ENCODE measurements at regions not wholly inside any gene's neighbourhood (a gene's known extent, or its start where the extent isn't known, plus 50 kb on each side); places are given as distances from the start of the nearest gene placed in this dataset.

DNA sequence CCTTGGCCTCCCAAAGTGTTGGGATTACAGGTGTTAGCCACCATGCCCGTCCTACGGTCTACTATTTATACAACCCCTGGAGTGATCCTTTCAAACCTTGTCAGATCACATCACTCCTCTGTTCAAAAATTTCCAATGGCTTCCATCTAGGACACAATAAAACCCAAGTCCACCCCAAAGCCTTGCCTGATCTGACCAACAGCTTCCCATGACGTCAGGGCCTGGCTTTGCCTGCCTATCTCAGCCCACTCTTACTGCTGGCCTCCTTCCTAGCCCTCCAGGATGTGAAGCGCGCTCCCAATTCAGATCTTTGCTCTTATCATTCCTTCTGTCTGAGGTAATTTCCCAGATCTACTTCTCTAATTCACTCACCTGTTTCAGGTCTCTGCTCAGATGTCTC is 128.4 kb downstream of the LINC00237 start:
- TF ChIP-seq, protein P1, sequence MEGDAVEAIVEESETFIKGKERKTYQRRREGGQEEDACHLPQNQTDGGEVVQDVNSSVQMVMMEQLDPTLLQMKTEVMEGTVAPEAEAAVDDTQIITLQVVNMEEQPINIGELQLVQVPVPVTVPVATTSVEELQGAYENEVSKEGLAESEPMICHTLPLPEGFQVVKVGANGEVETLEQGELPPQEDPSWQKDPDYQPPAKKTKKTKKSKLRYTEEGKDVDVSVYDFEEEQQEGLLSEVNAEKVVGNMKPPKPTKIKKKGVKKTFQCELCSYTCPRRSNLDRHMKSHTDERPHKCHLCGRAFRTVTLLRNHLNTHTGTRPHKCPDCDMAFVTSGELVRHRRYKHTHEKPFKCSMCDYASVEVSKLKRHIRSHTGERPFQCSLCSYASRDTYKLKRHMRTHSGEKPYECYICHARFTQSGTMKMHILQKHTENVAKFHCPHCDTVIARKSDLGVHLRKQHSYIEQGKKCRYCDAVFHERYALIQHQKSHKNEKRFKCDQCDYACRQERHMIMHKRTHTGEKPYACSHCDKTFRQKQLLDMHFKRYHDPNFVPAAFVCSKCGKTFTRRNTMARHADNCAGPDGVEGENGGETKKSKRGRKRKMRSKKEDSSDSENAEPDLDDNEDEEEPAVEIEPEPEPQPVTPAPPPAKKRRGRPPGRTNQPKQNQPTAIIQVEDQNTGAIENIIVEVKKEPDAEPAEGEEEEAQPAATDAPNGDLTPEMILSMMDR (IDR thresholded peaks at IDR 0.05; ENCODE audit: insufficient read depth, low read depth, low read length, missing control alignments), result no peak
- DNase-seq (ENCODE audit: low read depth), result no peak
- no peak overlapping the region for H3K4me3 ChIP-seq (ENCODE audit: low read length)

GRCh38 chr20:20972490-20972889 is 133.7 kb downstream of the LINC00237 start:
- H3K4me3 ChIP-seq (ENCODE audit: low read length), result no peak overlapping the region
- TF ChIP-seq, protein P1 (IDR thresholded peaks at IDR 0.05; ENCODE audit: insufficient read depth, low read depth, low read length, missing control alignments), result no peak
- no peak for DNase-seq (ENCODE audit: low read depth)

DNA sequence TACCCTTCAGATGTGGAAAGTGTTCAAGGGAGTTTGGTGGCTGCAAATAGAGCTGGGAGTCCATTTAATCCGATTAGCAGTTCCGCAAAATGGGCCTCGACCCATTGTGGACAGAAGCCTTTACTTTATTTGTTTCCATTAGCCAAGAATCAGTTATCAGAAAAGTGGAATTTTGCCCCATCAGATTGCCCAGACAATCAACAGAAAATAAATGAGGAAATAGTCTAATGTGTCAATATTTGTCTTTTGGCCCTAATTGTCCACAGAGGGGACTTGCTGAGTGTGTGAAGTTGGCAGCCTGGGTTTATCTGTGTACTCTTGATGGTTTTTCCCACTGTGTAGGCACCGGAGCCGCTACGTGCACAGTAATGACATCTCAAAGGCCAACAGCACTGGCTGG is 134.3 kb downstream of the LINC00237 start:
- TF ChIP-seq, protein P1 (IDR thresholded peaks at IDR 0.05; ENCODE audit: insufficient read depth, low read depth, low read length, missing control alignments), result no peak
- H3K4me3 ChIP-seq (ENCODE audit: low read length), result no peak overlapping the region
- no peak for DNase-seq (ENCODE audit: low read depth)

GRCh38 chr20:20970841-20971240 is 135.3 kb downstream of the LINC00237 start:
- no peak for DNase-seq (ENCODE audit: low read depth)
- H3K4me3 ChIP-seq (ENCODE audit: low read length), result no peak overlapping the region
- TF ChIP-seq, protein P1 (IDR thresholded peaks at IDR 0.05; ENCODE audit: insufficient read depth, low read depth, low read length, missing control alignments), result no peak

- H3K4me3 ChIP-seq (ENCODE audit: low read length), result no peak overlapping the region
- TF ChIP-seq, protein P1 (IDR thresholded peaks at IDR 0.05; ENCODE audit: insufficient read depth, low read depth, low read length, missing control alignments), result no peak
- no peak for DNase-seq (ENCODE audit: low read depth)
Observed at GRCh38 chr20:20969701-20970280, 136.4 kb downstream of the LINC00237 start.

- no peak for DNase-seq (ENCODE audit: low read depth)
- TF ChIP-seq, protein P1 (IDR thresholded peaks at IDR 0.05; ENCODE audit: insufficient read depth, low read depth, low read length, missing control alignments), result no peak
- H3K4me3 ChIP-seq (ENCODE audit: low read length), result no peak overlapping the region
Observed at GRCh38 chr20:20967564-20968184, 138.5 kb downstream of the LINC00237 start.

- DNase-seq (ENCODE audit: low read depth), result no peak
- no peak overlapping the region for H3K4me3 ChIP-seq (ENCODE audit: low read length)
- TF ChIP-seq, protein P1 (IDR thresholded peaks at IDR 0.05; ENCODE audit: insufficient read depth, low read depth, low read length, missing control alignments), result no peak
Observed at GRCh38 chr20:20966171-20966570, 140.0 kb downstream of the LINC00237 start.
